ENCODE measurements at regions not wholly inside any gene's neighbourhood (a gene's known extent, or its start where the extent isn't known, plus 50 kb on each side); places are given as distances from the start of the nearest gene placed in this dataset.

DNA sequence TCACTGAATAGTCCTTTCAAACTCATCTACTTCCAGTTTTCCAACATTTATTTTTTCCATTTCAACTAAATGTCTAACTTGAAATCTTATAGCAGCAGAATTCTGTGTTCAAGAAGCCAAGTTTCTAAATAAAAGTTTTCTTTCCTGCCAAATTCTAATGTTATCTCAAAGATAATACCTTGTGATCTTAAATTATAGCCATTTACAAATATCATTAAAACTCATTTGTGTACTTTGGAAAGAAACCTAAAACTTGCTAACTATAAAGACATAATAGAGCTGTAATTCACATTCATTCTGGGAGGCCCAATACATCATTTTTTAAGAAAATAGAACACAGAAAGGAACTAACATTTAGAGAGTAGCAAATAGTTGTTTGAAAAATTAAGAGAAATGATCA is 83.9 kb downstream of the MAD2L1 start:
- TF ChIP-seq JUN (IDR thresholded peaks at IDR 0.05; ENCODE audit: borderline replicate concordance, insufficient read depth, insufficient read length, low read depth): no peak
- TF ChIP-seq EZH2 (IDR thresholded peaks at IDR 0.05; ENCODE audit: borderline replicate concordance, low read depth, low read length, severe bottlenecking): no peak
- TF ChIP-seq POLR2A (IDR thresholded peaks at IDR 0.05; ENCODE audit: low read depth, low read length): no peak
- no peak for TF ChIP-seq FOS (IDR thresholded peaks at IDR 0.05; ENCODE audit: borderline replicate concordance, insufficient read depth, low read length)
- TF ChIP-seq GATA2 (IDR thresholded peaks at IDR 0.05; ENCODE audit: insufficient read depth, insufficient read length, low read depth, low read length): no peak
- no peak for TF ChIP-seq POLR2AphosphoS5 (IDR thresholded peaks at IDR 0.05; ENCODE audit: insufficient read depth, low read depth, low read length)
- TF ChIP-seq, protein P1, sequence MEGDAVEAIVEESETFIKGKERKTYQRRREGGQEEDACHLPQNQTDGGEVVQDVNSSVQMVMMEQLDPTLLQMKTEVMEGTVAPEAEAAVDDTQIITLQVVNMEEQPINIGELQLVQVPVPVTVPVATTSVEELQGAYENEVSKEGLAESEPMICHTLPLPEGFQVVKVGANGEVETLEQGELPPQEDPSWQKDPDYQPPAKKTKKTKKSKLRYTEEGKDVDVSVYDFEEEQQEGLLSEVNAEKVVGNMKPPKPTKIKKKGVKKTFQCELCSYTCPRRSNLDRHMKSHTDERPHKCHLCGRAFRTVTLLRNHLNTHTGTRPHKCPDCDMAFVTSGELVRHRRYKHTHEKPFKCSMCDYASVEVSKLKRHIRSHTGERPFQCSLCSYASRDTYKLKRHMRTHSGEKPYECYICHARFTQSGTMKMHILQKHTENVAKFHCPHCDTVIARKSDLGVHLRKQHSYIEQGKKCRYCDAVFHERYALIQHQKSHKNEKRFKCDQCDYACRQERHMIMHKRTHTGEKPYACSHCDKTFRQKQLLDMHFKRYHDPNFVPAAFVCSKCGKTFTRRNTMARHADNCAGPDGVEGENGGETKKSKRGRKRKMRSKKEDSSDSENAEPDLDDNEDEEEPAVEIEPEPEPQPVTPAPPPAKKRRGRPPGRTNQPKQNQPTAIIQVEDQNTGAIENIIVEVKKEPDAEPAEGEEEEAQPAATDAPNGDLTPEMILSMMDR (IDR thresholded peaks at IDR 0.05; ENCODE audit: extremely low read depth in 1 of 2, insufficient read depth in 1 of 2, low read depth in 1 of 2, low read length in 2 of 2): no peak
- TF ChIP-seq, protein P2, sequence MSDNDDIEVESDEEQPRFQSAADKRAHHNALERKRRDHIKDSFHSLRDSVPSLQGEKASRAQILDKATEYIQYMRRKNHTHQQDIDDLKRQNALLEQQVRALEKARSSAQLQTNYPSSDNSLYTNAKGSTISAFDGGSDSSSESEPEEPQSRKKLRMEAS (IDR thresholded peaks at IDR 0.05; ENCODE audit: insufficient read depth, insufficient read length): no peak
- TF ChIP-seq MYC (IDR thresholded peaks at IDR 0.05; ENCODE audit: low read depth, low read length): no peak
- H3K27me3 ChIP-seq (ENCODE audit: control insufficient read depth in 2 of 2, insufficient read depth in 2 of 2, low read length in 2 of 2): peaks cover 0 to 4% of the 10 kb centered on the region in 2 experiments
- H3K36me3 ChIP-seq (ENCODE audit: control insufficient read depth in 2 of 2, extremely low read depth in 1 of 2, insufficient read depth in 2 of 2, low read length in 2 of 2): no peaks in the 10 kb centered on the region
- intact Hi-C loops (cut with micrococcal nuclease): no loop called here
- DNase-seq (ENCODE audit: low read depth, low spot score) (no peak), FAIRE-seq (no peak)
- H2AFZ ChIP-seq (ENCODE audit: low read depth, low read length): no peak overlapping the region
- no peaks in the 10 kb centered on the region for H3K4me1 ChIP-seq (ENCODE audit: control insufficient read depth, extremely low read depth, insufficient read depth, low read length)
- dilution Hi-C loops (cut with MboI; ENCODE audit: extremely low pct_ligation_motif_present, low sequenced_read_pairs): no loop called here
- H4K20me1 ChIP-seq (replicated peaks; ENCODE audit: control insufficient read depth, extremely low read depth, insufficient read depth, low read length): no peaks in the 10 kb centered on the region
- H3K9me3 ChIP-seq (replicated peaks; ENCODE audit: control insufficient read depth, insufficient read depth, low read length): no peaks in the 10 kb centered on the region
- H3K4me3 ChIP-seq (replicated peaks in 1 of 3; ENCODE audit: insufficient read depth in 1 of 3, low read depth in 1 of 3, low read length in 3 of 3): no peak overlapping the region
- H3K27ac ChIP-seq (ENCODE audit: insufficient read depth, low read depth, low read length): no peak overlapping the region
- no peak overlapping the region for H3K4me2 ChIP-seq (ENCODE audit: insufficient read depth, low read length)
- BruUV-seq (replicated peaks): no TSS peak
- H3K9ac ChIP-seq (replicated peaks; ENCODE audit: extremely low read depth, insufficient read depth, low read length): no peak overlapping the region
- H3K79me2 ChIP-seq (ENCODE audit: control insufficient read depth, insufficient read depth, low read length): no peaks in the 10 kb centered on the region
- ChIA-PET CTCF (no interaction called here), POLR2A (no interaction called here)
- no peaks in the 10 kb centered on the region for H3K9me1 ChIP-seq (replicated peaks; ENCODE audit: control insufficient read depth, extremely low read depth, insufficient read depth, low read length)
